Left renal pelvis (tissue), 4 donors: ENCODE measurements at regions not wholly inside any gene's neighbourhood (a gene's known extent, or its start where the extent isn't known, plus 50 kb on each side); places are given as distances from the start of the nearest gene placed in this dataset.

Experiments
- DNase-seq, 4 donors: peaks; one replicate each; pipeline ENCODE4 v3.0.0-alpha.2; 2013; ENCODE audit warnings: low read depth in 4 of 4, low spot score in 3 of 4

GRCh38 chr3:154775821-154776548 is 304.1 kb upstream of the MME start:
- no peak for DNase-seq

GRCh38 chr3:154766765-154767503 is 313.2 kb upstream of the MME start:
- no peak for DNase-seq

GRCh38 chr3:154764856-154765640 is 315.1 kb upstream of the MME start:
- DNase-seq, result no peak

GRCh38 chr3:154762486-154762885 is 317.6 kb upstream of the MME start:
- no peak for DNase-seq

DNA sequence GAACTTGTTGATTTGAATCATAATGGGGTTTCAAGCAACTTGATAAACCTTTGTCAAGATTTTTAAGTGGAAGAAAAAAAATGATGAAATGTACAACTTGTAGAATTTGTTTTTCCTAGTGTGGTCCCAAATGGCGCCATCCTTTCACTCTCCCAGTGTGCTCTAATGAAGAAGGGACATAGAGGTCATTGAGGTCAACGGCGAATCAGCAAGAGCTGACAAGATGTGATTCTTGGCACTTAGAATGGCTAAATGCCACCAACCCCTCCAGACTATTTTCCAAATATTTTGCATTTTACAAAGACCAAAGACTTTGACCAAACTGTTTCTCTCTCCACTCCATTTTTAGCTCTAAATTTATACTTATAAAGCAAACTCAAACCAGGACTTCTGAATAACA is 320.2 kb upstream of the MME start:
- DNase-seq, result no peak

DNA sequence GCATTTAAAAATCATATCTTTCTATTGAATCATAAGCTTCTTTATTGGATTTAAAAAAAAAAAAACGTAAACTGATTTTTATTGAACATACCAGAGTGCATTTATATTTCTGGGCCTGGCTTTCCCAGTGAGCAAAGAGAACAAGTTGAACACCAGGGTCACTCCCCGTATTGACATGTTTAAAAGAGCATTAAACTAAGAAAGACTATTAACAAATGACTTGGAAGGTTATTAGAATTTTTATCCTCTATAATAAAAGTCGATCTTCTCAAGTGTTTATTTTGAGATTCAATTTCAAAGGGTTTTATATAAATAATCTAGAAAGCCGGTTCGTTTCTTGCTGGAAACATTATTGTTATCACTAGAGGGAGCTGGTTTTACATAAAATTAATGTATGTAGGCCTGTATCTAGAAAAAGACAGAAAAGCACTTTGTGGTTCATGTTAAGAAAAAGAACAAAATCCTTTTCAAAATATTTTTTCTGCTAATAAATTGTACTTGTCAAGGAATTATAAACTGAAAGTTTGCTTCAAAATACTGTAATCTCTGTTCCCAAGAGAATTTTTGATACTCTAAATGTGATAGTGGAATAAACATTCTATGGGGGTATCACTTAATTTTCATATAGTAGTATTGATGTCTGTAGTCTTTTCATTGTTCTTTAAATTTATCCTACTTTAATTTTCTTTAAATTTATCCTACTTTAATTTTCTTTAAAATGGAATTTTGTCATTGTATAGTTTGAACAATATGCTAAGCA is 321.8 kb upstream of the MME start:
- DNase-seq, result peak in 1 of 4 donors; percentile 24

DNA sequence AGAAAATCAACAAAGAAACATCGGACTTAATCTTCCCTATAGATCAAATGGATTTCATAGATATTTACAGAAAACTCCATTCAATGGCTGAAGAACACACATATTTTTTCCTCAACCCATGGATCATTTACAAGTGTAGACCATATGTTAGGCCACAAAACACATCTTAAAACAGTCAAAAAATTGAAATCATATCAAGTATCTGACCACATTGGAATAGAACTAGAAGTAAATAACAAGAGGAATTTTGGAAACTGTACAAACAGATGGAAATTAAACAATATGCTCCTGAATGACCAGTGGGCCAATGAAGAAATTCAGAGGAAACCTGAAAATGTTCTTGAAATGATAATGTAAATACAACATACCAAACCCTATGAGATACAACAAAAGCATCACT is 323.1 kb upstream of the GPR149 start:
- DNase-seq, result no peak

- no peak for DNase-seq
Measured at GRCh38 chr3:154749514-154749913, 319.5 kb upstream of the GPR149 start.

GRCh38 chr3:154745929-154746328 is 315.9 kb upstream of the GPR149 start:
- DNase-seq, result no peak

- no peak for DNase-seq
Measured at GRCh38 chr3:154745122-154745521, 315.1 kb upstream of the GPR149 start.

DNA sequence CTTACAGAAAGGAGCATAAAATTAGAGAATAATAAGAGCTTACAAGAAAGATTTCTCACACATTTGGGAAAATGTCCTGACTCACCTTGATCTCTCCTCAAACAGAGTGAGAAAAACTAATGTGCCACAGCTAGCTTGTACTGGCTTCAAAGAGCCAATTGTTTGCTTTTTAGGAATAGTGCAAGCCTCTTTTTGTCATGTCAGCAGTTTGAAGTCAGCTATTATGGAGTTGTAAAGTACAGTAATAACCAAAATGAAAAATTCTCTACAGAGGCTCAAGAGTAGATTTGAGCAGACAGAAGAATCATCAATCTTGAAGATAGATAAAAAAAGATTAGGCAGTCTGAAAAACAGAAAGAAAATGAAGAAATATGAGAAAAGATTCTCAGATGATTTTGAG is 313.4 kb upstream of the GPR149 start:
- no peak for DNase-seq

- DNase-seq, result no peak
Measured at GRCh38 chr3:154734468-154734867, 304.5 kb upstream of the GPR149 start.

- peak in 2 of 4 donors; percentile 2 to 20 for DNase-seq
Measured at GRCh38 chr3:154730186-154730585, 300.2 kb upstream of the GPR149 start.

DNA sequence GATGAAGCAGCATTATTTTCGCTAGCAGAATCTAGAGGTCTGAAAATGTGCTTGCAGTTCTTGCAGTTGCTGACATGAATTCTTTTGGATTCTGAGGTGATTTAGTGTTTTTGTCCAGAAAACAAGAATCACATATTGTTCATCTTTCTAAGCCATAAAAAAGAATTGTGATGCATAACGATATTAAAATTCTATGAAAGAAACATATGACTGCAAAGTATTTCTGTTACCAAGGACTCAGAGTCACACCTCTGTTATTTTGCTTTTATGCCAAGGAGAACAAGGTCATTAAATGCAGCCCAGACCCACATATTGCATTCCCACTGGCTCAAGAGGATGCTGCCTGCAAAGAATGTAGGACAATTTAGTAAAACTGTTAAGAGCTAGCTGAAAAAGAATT is 299.8 kb upstream of the GPR149 start:
- no peak for DNase-seq

- no peak for DNase-seq
Measured at GRCh38 chr3:154728285-154728684, 298.3 kb upstream of the GPR149 start.

DNA sequence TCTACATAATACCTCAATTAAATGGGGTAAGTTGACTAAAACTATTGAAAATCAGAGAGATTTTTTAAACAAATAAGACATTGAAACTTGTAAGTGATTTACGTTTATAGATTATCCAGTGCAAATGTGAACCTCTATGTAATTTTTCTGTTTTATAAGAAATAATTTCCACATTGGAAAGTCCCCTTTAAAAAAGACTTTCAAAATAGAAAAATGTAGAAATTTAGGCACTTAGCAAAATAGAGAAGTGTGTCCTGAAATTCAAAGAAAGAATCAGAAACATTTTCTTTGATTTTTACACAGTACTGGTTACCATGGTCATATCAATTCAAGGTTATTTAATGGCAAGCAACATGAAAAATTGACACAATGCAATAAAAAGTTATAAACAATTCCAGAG is 290.9 kb upstream of the GPR149 start:
- no peak for DNase-seq

DNA sequence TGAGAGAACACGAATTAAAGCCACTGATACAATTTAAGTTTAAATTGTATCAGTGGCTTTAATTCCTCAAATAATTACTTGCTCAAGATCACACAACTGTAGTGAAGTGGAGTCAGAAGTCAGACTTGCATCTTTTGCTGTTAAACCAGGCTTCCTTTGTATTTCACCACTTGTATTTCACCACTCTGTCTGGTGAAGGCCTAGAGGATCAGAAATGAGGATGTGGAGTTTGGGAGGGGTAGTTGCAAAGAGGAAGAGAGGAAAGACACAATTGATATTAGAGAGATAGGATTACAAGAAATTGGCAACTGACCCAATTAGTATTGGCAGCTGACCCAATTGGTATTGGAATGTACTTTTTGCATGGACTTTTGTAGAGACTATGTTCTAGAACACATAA is 288.1 kb upstream of the GPR149 start:
- no peak for DNase-seq

- no peak for DNase-seq
Measured at GRCh38 chr3:154716170-154716569, 286.2 kb upstream of the GPR149 start.

GRCh38 chr3:154708554-154708953 is 278.6 kb upstream of the GPR149 start:
- no peak for DNase-seq

GRCh38 chr3:154701055-154701454 is 271.1 kb upstream of the GPR149 start:
- no peak for DNase-seq

GRCh38 chr3:154690413-154690812 is 260.4 kb upstream of the GPR149 start:
- no peak for DNase-seq
